ENCODE measurements at regions not wholly inside any gene's neighbourhood (a gene's known extent, or its start where the extent isn't known, plus 50 kb on each side); places are given as distances from the start of the nearest gene placed in this dataset.

GRCh38 chr14:65824978-65825299, 412.4 kb downstream of the FUT8 start:
- Mint-ChIP-seq H3K27me3 (ENCODE audit: insufficient read depth) (peaks cover 25% of the 10 kb centered on the region), H3K4me1 (peaks cover 41% of the 10 kb centered on the region), H3K9me3 (no peaks in the 10 kb centered on the region), H3K27ac (no peak overlapping the region), H3K4me3 (no peak overlapping the region), H3K36me3 (ENCODE audit: low read depth) (no peaks in the 10 kb centered on the region)
- WGBS, 2 experiments (ENCODE audit: insufficient coverage in 1 of 2, insufficient read length in 1 of 2) = 0% methylated on average over 1 of the region's 2 CpGs; no CpG with 5 or more reads in 1 of the 2 experiments
- no peaks in the 10 kb centered on the region for H3K9me3 ChIP-seq (ENCODE audit: control insufficient read depth, low read length)
- H3K4me1 ChIP-seq (ENCODE audit: control insufficient read depth, insufficient read depth, low read length) = peaks cover 18% of the 10 kb centered on the region
- H3K36me3 ChIP-seq (ENCODE audit: control insufficient read depth, insufficient read depth, low read length) = no peaks in the 10 kb centered on the region
- peaks cover 3% of the 10 kb centered on the region for H3K27me3 ChIP-seq (ENCODE audit: control insufficient read depth, insufficient read depth, low read length, poor library complexity, severe bottlenecking)
- H3K4me3 ChIP-seq (ENCODE audit: low read length) = no peak overlapping the region
- DNase-seq = no peak
- TF ChIP-seq CTCF (conservative IDR thresholded peaks at IDR 0.05) = peak; percentile 19
- no peak overlapping the region for H3K27ac ChIP-seq (ENCODE audit: low read depth, low read length)
- no peak overlapping the region for H3K9ac ChIP-seq (ENCODE audit: extremely low read depth, low read length, poor library complexity, severe bottlenecking)

DNA sequence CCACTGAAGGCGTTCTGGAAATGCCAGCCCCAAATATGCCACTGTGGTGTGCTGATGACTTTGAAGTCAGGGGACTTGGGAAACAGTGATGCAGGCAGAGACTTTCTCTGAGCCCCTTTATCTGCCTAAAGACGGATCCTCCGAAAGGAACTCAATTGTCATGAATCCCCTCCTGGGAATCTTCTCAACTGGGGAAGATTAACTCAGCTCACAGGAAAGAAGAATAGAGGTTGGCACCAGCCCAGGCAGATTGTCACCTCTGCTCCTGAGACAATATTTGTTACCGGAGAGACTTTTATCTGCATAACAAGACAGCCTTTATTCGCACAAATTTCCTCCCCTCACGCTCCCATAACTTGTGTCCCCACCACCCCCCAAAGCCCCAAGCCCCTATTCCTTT, 414.4 kb downstream of the FUT8 start:
- H3K27me3 ChIP-seq (ENCODE audit: control insufficient read depth, insufficient read depth, low read length, poor library complexity, severe bottlenecking) = peaks cover 3% of the 10 kb centered on the region
- Mint-ChIP-seq H3K4me1 (peaks cover 34% of the 10 kb centered on the region), H3K9me3 (no peaks in the 10 kb centered on the region), H3K36me3 (ENCODE audit: low read depth) (no peaks in the 10 kb centered on the region), H3K27ac (no peak overlapping the region), H3K4me3 (no peak overlapping the region), H3K27me3 (ENCODE audit: insufficient read depth) (peaks cover 27% of the 10 kb centered on the region)
- H3K4me3 ChIP-seq (ENCODE audit: low read length) = no peak overlapping the region
- H3K27ac ChIP-seq (ENCODE audit: low read depth, low read length) = no peak overlapping the region
- WGBS, 2 experiments (ENCODE audit: insufficient coverage in 1 of 2, insufficient read length in 1 of 2) = 46 to 60% methylated on average over 5 to 6 of the region's 6 CpGs
- peak; percentile 64 for DNase-seq
- H3K9me3 ChIP-seq (ENCODE audit: control insufficient read depth, low read length) = no peaks in the 10 kb centered on the region
- no peak for TF ChIP-seq CTCF (conservative IDR thresholded peaks at IDR 0.05)
- H3K4me1 ChIP-seq (ENCODE audit: control insufficient read depth, insufficient read depth, low read length) = peaks cover 18% of the 10 kb centered on the region
- no peaks in the 10 kb centered on the region for H3K36me3 ChIP-seq (ENCODE audit: control insufficient read depth, insufficient read depth, low read length)
- H3K9ac ChIP-seq (ENCODE audit: extremely low read depth, low read length, poor library complexity, severe bottlenecking) = no peak overlapping the region

DNA sequence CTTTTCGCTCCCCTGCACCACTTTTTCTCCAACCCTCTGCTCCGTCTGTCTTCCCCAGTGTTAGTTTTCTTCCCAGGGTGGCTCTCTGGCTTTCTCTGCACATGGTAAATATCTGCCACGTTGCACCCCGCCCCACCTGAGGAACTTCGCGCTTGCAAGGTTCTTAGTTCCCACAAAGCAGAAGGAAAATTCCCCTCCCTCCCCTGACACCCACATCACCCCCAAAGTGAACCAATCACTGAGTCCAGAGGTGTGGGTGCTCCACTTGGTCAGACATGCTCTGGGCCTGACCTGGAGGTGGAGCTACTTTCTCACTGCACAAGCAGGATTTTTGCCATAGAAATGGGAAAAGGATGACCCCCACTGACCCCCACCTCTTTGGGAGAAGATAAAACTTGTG, 415.0 kb downstream of the FUT8 start:
- no peak overlapping the region for H3K4me3 Mint-ChIP-seq
- Histone ChIP-seq H3K9ac (ENCODE audit: extremely low read depth, low read length, poor library complexity, severe bottlenecking) (no peak overlapping the region), H3K4me3 (ENCODE audit: low read length) (no peak overlapping the region), H3K9me3 (ENCODE audit: control insufficient read depth, low read length) (no peaks in the 10 kb centered on the region), H3K27ac (ENCODE audit: low read depth, low read length) (no peak overlapping the region), H3K36me3 (ENCODE audit: control insufficient read depth, insufficient read depth, low read length) (no peaks in the 10 kb centered on the region), H3K27me3 (ENCODE audit: control insufficient read depth, insufficient read depth, low read length, poor library complexity, severe bottlenecking) (peaks cover 3% of the 10 kb centered on the region), H3K4me1 (ENCODE audit: control insufficient read depth, insufficient read depth, low read length) (peaks cover 18% of the 10 kb centered on the region)
- H3K27ac Mint-ChIP-seq = no peak overlapping the region
- H3K36me3 Mint-ChIP-seq (ENCODE audit: low read depth) = no peaks in the 10 kb centered on the region
- H3K9me3 Mint-ChIP-seq = no peaks in the 10 kb centered on the region
- peak; percentile 22 for TF ChIP-seq CTCF (conservative IDR thresholded peaks at IDR 0.05)
- 84 to 91% methylated on average over 4 to 6 of the region's 6 CpGs for WGBS, 2 experiments (ENCODE audit: insufficient coverage in 1 of 2, insufficient read length in 1 of 2)
- peak; percentile 57 for DNase-seq
- peaks cover 37% of the 10 kb centered on the region for H3K4me1 Mint-ChIP-seq
- H3K27me3 Mint-ChIP-seq (ENCODE audit: insufficient read depth) = peaks cover 27% of the 10 kb centered on the region

All from endodermal cell (in vitro differentiated cells).